Astrocyte (in vitro differentiated cells and primary cell): ENCODE measurements at regions not wholly inside any gene's neighbourhood (a gene's known extent, or its start where the extent isn't known, plus 50 kb on each side); places are given as distances from the start of the nearest gene placed in this dataset.

ENCODE experiments used
- EZH2 ChIP-seq: IDR thresholded peaks from 2 replicates; pipeline ENCODE4 v1.6.1; 2012; ENCODE audit warnings: mild to moderate bottlenecking, low read length, inconsistent platforms; ENCODE audit not compliant: insufficient read depth
- TF ChIP-seq, protein P1 (sequence below): IDR thresholded peaks from 2 replicates; pipeline ENCODE4 v1.5.1; 2011; ENCODE audit warnings: low read depth, mild to moderate bottlenecking, inconsistent platforms, low read length, moderate library complexity; ENCODE audit not compliant: insufficient read depth

DNA sequence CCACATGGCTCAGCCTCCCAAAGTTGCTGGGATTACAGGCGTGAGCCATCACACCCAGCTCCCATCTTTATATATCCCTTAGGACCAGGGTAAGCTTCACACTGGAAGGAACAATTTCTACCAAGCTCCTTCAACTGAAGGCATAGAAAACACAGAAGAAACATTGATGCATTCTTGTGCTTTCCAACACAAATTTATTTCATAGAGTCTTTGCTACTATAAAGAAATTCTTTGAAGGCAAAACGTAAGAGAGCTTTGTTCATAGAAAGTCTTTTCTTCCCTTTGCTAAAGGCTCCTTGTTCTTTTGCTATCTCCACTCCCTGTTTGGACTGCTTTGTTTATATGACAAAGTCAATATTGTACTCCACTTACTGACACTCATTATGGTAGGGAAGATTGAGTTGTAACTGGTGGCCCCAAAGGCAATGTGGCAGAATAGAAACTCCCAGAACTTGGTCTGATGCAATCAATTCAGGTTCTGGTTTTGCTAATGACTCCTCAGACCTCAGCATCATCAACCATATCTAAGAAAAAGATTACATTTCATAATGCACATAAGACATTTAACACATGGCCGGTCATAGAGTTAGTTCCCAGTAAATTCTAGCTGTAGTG, 97.4 kb upstream of the CLINT1 start:
- TF ChIP-seq, protein P1, sequence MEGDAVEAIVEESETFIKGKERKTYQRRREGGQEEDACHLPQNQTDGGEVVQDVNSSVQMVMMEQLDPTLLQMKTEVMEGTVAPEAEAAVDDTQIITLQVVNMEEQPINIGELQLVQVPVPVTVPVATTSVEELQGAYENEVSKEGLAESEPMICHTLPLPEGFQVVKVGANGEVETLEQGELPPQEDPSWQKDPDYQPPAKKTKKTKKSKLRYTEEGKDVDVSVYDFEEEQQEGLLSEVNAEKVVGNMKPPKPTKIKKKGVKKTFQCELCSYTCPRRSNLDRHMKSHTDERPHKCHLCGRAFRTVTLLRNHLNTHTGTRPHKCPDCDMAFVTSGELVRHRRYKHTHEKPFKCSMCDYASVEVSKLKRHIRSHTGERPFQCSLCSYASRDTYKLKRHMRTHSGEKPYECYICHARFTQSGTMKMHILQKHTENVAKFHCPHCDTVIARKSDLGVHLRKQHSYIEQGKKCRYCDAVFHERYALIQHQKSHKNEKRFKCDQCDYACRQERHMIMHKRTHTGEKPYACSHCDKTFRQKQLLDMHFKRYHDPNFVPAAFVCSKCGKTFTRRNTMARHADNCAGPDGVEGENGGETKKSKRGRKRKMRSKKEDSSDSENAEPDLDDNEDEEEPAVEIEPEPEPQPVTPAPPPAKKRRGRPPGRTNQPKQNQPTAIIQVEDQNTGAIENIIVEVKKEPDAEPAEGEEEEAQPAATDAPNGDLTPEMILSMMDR, result no peak
- TF ChIP-seq EZH2, result no peak
